Omental fat pad (tissue), 3 donors: ENCODE measurements at regions not wholly inside any gene's neighbourhood (a gene's known extent, or its start where the extent isn't known, plus 50 kb on each side); places are given as distances from the start of the nearest gene placed in this dataset.

Experiments
- ATAC-seq: fragments of 150-250 bp; one replicate; pipeline ENCODE4 v1.9.1; 2016; ENCODE audit warnings: mild to moderate bottlenecking, moderate library complexity; ENCODE audit not compliant: low FRiP score
- DNase-seq: peaks from one replicate; pipeline ENCODE4 v3.0.0-alpha.2; 2019; ENCODE audit warnings: low spot score
- CTCF ChIP-seq, 3 donors: fragments of 450-650 bp; IDR thresholded peaks; one replicate each; pipeline ENCODE4 v1.5.1; 2016 to 2017; ENCODE audit warnings: antibody characterized with exemption in 3 of 3, mild to moderate bottlenecking in 3 of 3, moderate library complexity in 2 of 3

DNA sequence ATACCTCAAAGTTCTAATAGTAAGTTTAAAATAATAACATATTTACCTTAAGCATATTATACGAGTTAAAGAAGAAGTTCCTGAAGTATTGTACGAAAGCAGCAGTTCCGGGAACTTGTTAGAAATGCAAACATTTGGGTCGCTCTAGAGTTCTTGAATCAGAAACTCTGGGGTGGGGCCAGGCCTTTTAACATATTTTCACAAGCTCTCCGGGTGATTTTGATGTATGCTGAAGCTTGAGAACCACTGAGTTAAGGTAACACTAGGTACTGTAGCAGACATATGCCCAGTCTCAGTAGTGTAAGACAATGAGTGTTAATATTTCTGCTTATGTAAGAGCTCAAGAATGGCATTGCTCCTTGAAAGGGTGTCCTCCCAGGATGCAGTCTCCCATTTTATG, 461.1 kb downstream of the C3orf38 start:
- ATAC-seq (no peak), DNase-seq (no peak)
- TF ChIP-seq CTCF (IDR thresholded peaks at IDR 0.05), result no peak

DNA sequence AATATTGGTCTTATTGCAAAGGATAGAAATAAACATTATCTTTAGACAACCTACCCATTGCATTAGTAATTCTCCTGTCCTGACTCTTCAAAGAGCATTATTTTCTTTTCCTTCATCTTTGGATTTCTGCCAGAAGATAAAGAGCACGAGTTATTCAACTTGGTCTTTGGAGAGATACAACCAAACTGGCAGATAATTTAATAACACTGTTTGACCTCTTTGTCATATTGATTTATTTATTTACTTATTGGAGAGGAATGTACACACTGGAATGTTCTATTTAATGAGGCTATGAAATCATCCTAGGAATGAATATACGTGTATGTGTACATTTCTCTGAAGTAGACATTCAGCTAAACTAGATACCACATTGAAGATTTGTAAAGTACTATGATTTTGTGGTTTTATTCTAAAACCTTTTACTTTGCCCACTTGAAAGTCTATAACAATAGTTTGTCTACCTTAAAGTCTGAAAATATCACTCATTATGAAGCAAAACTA, 462.1 kb downstream of the C3orf38 start:
- DNase-seq (no peak), ATAC-seq (no peak)
- TF ChIP-seq CTCF (IDR thresholded peaks at IDR 0.05), result no peak

GRCh38 chr3:88616413-88616812, 466.7 kb downstream of the C3orf38 start:
- no peak for ATAC-seq
- TF ChIP-seq CTCF (IDR thresholded peaks at IDR 0.05), result no peak
- no peak for DNase-seq

DNA sequence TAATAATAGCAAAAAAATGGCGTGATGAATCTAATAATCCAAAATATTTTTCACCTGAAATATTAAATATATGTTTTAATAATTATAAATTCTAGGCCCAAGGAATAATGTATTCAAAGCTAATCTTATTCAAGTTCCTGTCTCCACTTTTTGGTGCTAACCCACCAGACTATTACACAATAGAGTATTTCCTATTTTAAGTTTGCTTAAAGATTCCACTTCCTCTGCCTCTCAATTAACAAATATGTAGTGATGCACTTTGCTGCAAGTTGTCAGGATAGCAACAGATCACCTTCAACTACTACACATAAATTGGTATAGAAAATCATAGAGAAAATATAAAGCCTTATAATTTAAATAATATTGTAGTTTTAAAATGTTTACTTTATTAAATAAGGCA, 467.5 kb downstream of the C3orf38 start:
- DNase-seq (no peak), ATAC-seq (no peak)
- no peak for TF ChIP-seq CTCF (IDR thresholded peaks at IDR 0.05)

DNA sequence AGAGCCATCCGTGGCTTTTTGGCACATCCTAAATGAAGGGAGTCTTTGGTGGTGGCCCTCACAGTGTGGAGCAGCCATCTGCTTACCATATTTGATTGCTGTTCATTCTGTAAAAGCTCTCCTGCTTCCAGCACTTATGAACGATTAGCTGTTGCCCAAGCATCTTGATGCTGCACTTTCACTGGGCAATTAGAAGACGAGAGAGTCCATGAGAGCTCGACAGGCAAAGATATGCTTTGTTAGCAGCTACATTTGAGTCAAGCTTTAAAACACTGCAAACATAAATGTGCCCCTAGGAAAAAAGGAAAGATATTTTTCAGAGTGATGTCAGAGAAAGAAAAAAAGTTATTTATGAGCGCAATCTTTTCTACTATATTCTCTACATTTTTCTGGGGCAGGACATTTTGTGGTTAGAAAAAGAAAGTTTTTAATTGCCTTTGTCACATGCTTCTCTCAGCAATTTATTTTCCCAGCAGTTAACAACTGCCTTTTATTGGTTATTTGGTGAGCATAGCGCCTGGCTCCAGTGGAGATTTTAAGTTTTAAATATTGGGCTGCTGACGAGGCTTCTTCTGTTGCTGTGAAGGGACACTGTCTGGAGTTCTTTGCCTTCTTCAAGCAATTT, 468.4 kb downstream of the C3orf38 start:
- ATAC-seq (no peak), DNase-seq (no peak)
- no peak for TF ChIP-seq CTCF (IDR thresholded peaks at IDR 0.05)

GRCh38 chr3:88621586-88621985, 471.8 kb downstream of the C3orf38 start:
- DNase-seq (no peak), ATAC-seq (no peak)
- TF ChIP-seq CTCF (IDR thresholded peaks at IDR 0.05), result no peak

- TF ChIP-seq CTCF (IDR thresholded peaks at IDR 0.05), result no peak
- DNase-seq (no peak), ATAC-seq (no peak)
Measured at GRCh38 chr3:88623709-88624108, 473.9 kb downstream of the C3orf38 start.
